ENCODE measurements at regions not wholly inside any gene's neighbourhood (a gene's known extent, or its start where the extent isn't known, plus 50 kb on each side); places are given as distances from the start of the nearest gene placed in this dataset.
"Not testable (repeated sequence)": the region's sequence is repeated elsewhere in the genome, so short reads cannot be mapped to it uniquely, and the experiment has no call there.

GRCh38 chr10:106360870-106361269, 803.6 kb downstream of the SORCS1 start:
- no peaks in the 10 kb centered on the region for H3K27me3 ChIP-seq (ENCODE audit: control insufficient read depth, low read length)
- no peaks in the 10 kb centered on the region for H3K9me3 ChIP-seq (ENCODE audit: control insufficient read depth, insufficient read depth, low read length)
- H3F3A ChIP-seq (ENCODE audit: control insufficient read depth, insufficient read depth): no peaks in the 10 kb centered on the region
- H4K20me1 ChIP-seq (ENCODE audit: control insufficient read depth, insufficient read depth, low read depth, low read length): no peaks in the 10 kb centered on the region
- no peak overlapping the region for H3K4me2 ChIP-seq (ENCODE audit: low read length)
- no peaks in the 10 kb centered on the region for H3K36me3 ChIP-seq (ENCODE audit: control insufficient read depth, low read length)
- H3K4me3 ChIP-seq (ENCODE audit: low read length): no peak overlapping the region
- TF ChIP-seq, protein P1, sequence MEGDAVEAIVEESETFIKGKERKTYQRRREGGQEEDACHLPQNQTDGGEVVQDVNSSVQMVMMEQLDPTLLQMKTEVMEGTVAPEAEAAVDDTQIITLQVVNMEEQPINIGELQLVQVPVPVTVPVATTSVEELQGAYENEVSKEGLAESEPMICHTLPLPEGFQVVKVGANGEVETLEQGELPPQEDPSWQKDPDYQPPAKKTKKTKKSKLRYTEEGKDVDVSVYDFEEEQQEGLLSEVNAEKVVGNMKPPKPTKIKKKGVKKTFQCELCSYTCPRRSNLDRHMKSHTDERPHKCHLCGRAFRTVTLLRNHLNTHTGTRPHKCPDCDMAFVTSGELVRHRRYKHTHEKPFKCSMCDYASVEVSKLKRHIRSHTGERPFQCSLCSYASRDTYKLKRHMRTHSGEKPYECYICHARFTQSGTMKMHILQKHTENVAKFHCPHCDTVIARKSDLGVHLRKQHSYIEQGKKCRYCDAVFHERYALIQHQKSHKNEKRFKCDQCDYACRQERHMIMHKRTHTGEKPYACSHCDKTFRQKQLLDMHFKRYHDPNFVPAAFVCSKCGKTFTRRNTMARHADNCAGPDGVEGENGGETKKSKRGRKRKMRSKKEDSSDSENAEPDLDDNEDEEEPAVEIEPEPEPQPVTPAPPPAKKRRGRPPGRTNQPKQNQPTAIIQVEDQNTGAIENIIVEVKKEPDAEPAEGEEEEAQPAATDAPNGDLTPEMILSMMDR (IDR thresholded peaks at IDR 0.05; ENCODE audit: low read depth, low read length, poor library complexity, severe bottlenecking): no peak
- no peak for TF ChIP-seq EZH2phosphoT487 (IDR thresholded peaks at IDR 0.05; ENCODE audit: borderline replicate concordance, low read length)
- no peaks in the 10 kb centered on the region for H3K79me2 ChIP-seq (ENCODE audit: control insufficient read depth, low read length)
- H3K4me1 ChIP-seq (ENCODE audit: control insufficient read depth, low read length): no peaks in the 10 kb centered on the region
- no peaks in the 10 kb centered on the region for H3K9me2 ChIP-seq (replicated peaks; ENCODE audit: control insufficient read depth, low read length)
- no peak overlapping the region for H3K27ac ChIP-seq (ENCODE audit: low read depth, low read length)

DNA sequence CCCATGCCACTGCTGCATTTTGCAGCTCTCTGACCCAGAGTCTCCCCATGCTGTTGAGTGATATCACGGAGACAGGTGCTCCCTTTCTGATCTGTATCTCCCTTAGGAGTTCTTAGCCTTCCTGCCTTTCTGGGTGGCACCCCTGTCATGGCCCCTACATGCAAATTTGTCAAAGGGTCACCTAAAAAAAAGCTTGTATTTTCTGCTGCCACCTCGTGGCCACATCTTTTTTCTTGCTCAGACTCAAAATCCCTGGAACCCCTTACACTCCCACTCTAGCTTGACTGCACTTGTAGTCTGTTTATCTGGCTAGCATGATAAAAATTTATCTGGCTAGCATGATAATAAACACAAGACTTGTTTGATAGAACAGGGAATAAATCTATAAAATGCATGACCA, 809.1 kb downstream of the SORCS1 start:
- Histone ChIP-seq H3K9me2 (replicated peaks; ENCODE audit: control insufficient read depth, low read length) (no peaks in the 10 kb centered on the region; the same call in 1 of the 2 replicates), H3K27ac (ENCODE audit: low read depth, low read length) (no peak overlapping the region), H3K36me3 (ENCODE audit: control insufficient read depth, low read length) (no peaks in the 10 kb centered on the region), H3K9me3 (ENCODE audit: control insufficient read depth, insufficient read depth, low read length) (no peaks in the 10 kb centered on the region), H3K4me3 (ENCODE audit: low read length) (no peak overlapping the region), H4K20me1 (ENCODE audit: control insufficient read depth, insufficient read depth, low read depth, low read length) (no peaks in the 10 kb centered on the region), H3K4me2 (ENCODE audit: low read length) (no peak overlapping the region), H3F3A (ENCODE audit: control insufficient read depth, insufficient read depth) (no peaks in the 10 kb centered on the region), H3K4me1 (ENCODE audit: control insufficient read depth, low read length) (no peaks in the 10 kb centered on the region), H3K79me2 (ENCODE audit: control insufficient read depth, low read length) (no peaks in the 10 kb centered on the region), H3K27me3 (ENCODE audit: control insufficient read depth, low read length) (no peaks in the 10 kb centered on the region)
- TF ChIP-seq, protein P1 (IDR thresholded peaks at IDR 0.05; ENCODE audit: low read depth, low read length, poor library complexity, severe bottlenecking): peak; percentile 53
- no peak for TF ChIP-seq EZH2phosphoT487 (IDR thresholded peaks at IDR 0.05; ENCODE audit: borderline replicate concordance, low read length)

DNA sequence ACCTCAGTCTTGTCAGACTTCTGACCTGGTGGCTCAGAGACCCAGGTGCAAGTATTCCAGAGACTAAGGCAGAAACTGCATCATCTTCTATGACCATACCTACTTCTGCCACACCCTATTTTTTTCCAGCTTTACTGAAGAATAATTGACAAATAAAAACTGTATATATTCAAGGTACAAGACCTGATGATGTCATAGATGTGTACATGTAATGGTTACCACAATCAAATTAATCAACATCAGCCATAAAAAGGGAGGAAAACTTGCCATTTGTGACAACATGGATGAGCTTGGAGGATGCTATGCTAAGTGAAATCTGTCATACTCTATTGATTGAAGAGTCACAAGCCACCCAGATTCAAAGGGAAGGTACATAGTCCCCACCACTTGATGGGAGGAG, 815.6 kb downstream of the SORCS1 start:
- no peaks in the 10 kb centered on the region for H3K27me3 ChIP-seq (ENCODE audit: control insufficient read depth, low read length)
- no peak overlapping the region for H3K4me2 ChIP-seq (ENCODE audit: low read length)
- H3K4me1 ChIP-seq (ENCODE audit: control insufficient read depth, low read length): no peaks in the 10 kb centered on the region
- H3K9me2 ChIP-seq (replicated peaks; ENCODE audit: control insufficient read depth, low read length): no peaks in the 10 kb centered on the region
- TF ChIP-seq, protein P1 (IDR thresholded peaks at IDR 0.05; ENCODE audit: low read depth, low read length, poor library complexity, severe bottlenecking): no peak
- no peak for TF ChIP-seq EZH2phosphoT487 (IDR thresholded peaks at IDR 0.05; ENCODE audit: borderline replicate concordance, low read length)
- no peaks in the 10 kb centered on the region for H3K9me3 ChIP-seq (ENCODE audit: control insufficient read depth, insufficient read depth, low read length)
- no peak overlapping the region for H3K27ac ChIP-seq (ENCODE audit: low read depth, low read length)
- no peaks in the 10 kb centered on the region for H3K36me3 ChIP-seq (ENCODE audit: control insufficient read depth, low read length)
- no peaks in the 10 kb centered on the region for H3K79me2 ChIP-seq (ENCODE audit: control insufficient read depth, low read length)
- H3F3A ChIP-seq (ENCODE audit: control insufficient read depth, insufficient read depth): no peaks in the 10 kb centered on the region
- H4K20me1 ChIP-seq (ENCODE audit: control insufficient read depth, insufficient read depth, low read depth, low read length): no peaks in the 10 kb centered on the region
- no peak overlapping the region for H3K4me3 ChIP-seq (ENCODE audit: low read length)

DNA sequence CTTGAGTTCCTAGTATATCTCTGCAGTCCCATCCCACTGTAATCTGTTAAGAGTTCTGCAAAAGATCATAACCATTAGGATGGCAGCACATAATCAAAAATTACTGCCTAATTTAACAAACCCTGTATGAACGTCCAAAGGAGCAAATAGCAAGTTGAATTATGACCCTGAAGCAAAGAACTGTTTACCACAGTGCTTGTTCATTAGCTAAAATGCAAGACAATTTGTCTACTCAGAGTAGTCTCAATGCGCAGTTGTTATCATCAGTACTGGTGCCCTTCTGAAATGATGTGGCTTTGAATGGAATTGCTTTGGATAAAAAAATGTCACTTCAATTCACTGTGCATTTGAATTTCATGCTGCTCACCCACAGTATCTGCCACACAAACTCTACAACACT, 817.0 kb downstream of the SORCS1 start:
- H3K4me1 ChIP-seq (ENCODE audit: control insufficient read depth, low read length): no peaks in the 10 kb centered on the region
- TF ChIP-seq, protein P1 (IDR thresholded peaks at IDR 0.05; ENCODE audit: low read depth, low read length, poor library complexity, severe bottlenecking): no peak
- no peak for TF ChIP-seq EZH2phosphoT487 (IDR thresholded peaks at IDR 0.05; ENCODE audit: borderline replicate concordance, low read length)

DNA sequence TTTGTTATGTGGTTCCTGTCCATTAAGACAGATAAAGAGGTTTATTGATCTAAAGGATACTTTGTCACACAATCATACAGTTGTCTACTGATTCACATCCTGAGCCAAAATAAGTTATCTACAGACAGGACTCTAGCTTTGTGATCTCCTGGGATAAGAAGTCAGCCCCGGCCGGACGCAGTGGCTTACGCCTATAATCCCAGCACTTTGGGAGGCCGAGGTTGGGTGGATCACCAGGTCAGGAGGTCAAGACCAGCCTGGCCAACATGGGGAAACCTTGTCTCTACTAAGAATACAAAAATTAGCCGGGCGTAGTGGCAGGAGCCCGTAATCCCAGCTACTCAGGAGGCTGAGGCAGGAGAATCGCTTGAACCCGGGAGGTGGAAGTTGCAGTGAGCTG, 821.0 kb downstream of the SORCS1 start:
- H3K79me2 ChIP-seq (ENCODE audit: control insufficient read depth, low read length); H3K27me3 ChIP-seq (ENCODE audit: control insufficient read depth, low read length); H4K20me1 ChIP-seq (ENCODE audit: control insufficient read depth, insufficient read depth, low read depth, low read length); H3K27ac ChIP-seq (ENCODE audit: low read depth, low read length); H3K4me1 ChIP-seq (ENCODE audit: control insufficient read depth, low read length); H3F3A ChIP-seq (ENCODE audit: control insufficient read depth, insufficient read depth); H3K9me2 ChIP-seq (replicated peaks; ENCODE audit: control insufficient read depth, low read length); H3K36me3 ChIP-seq (ENCODE audit: control insufficient read depth, low read length); H3K9me3 ChIP-seq (ENCODE audit: control insufficient read depth, insufficient read depth, low read length); H3K4me2 ChIP-seq (ENCODE audit: low read length); H3K4me3 ChIP-seq (ENCODE audit: low read length): not testable (repeated sequence)

More for the DNA sequence above, 817.0 kb downstream of the SORCS1 start:
- Histone ChIP-seq H3K27ac (ENCODE audit: low read depth, low read length) (no peak overlapping the region), H3K79me2 (ENCODE audit: control insufficient read depth, low read length) (no peaks in the 10 kb centered on the region), H3K36me3 (ENCODE audit: control insufficient read depth, low read length) (no peaks in the 10 kb centered on the region), H4K20me1 (ENCODE audit: control insufficient read depth, insufficient read depth, low read depth, low read length) (no peaks in the 10 kb centered on the region), H3K4me3 (ENCODE audit: low read length) (no peak overlapping the region), H3K9me3 (ENCODE audit: control insufficient read depth, insufficient read depth, low read length) (no peaks in the 10 kb centered on the region), H3K9me2 (replicated peaks; ENCODE audit: control insufficient read depth, low read length) (no peaks in the 10 kb centered on the region), H3K4me2 (ENCODE audit: low read length) (no peak overlapping the region), H3F3A (ENCODE audit: control insufficient read depth, insufficient read depth) (no peaks in the 10 kb centered on the region), H3K27me3 (ENCODE audit: control insufficient read depth, low read length) (no peaks in the 10 kb centered on the region)
